ENCODE measurements at regions not wholly inside any gene's neighbourhood (a gene's known extent, or its start where the extent isn't known, plus 50 kb on each side); places are given as distances from the start of the nearest gene placed in this dataset.

GRCh38 chr6:43951756-43952675 lies 175.2 kb downstream of the MRPL14 start:
- peak; percentile 31 for DNase-seq (ENCODE audit: low spot score)
- TF ChIP-seq NONO (IDR thresholded peaks at IDR 0.05) (no peak), NONO (CRISPR knock-in tag; conservative IDR thresholded peaks at IDR 0.05) (0 out of 2 replicates have a peak, but pooled peaks have one; percentile 11), ZNF614 (CRISPR knock-in tag; IDR thresholded peaks at IDR 0.05; ENCODE audit: borderline replicate concordance) (0 out of 2 replicates have a peak, but pooled peaks have one; percentile 11), STAG1 (CRISPR knock-in tag; IDR thresholded peaks at IDR 0.05) (peak; percentile 35; the same call in 1 of the 2 replicates), MAX (IDR thresholded peaks at IDR 0.05) (0 out of 2 replicates have a peak, but pooled peaks have one; percentile 3), MED1 (CRISPR knock-in tag; IDR thresholded peaks at IDR 0.05) (no peak), ZMYM4 (CRISPR knock-in tag; IDR thresholded peaks at IDR 0.05) (no peak), ZNF646 (CRISPR knock-in tag; IDR thresholded peaks at IDR 0.05) (peak; percentile 73; the same call in 1 of the 2 replicates), ZEB1 (IDR thresholded peaks at IDR 0.05; ENCODE audit: insufficient replicate concordance, low read depth) (peak; percentile 1), SRSF9 (IDR thresholded peaks at IDR 0.05; ENCODE audit: borderline replicate concordance, insufficient read depth, low read depth, low read length, poor library complexity, severe bottlenecking) (no peak), IRF1 (CRISPR knock-in tag; IDR thresholded peaks at IDR 0.05; ENCODE audit: low read depth) (0 out of 2 replicates have a peak, but pooled peaks have one; percentile 21), SRSF1 (optimal IDR thresholded peaks at IDR 0.05; ENCODE audit: low read depth, low read length) (peak; percentile 5), LCORL (IDR thresholded peaks at IDR 0.05) (no peak), LCORL (CRISPR knock-in tag; IDR thresholded peaks at IDR 0.05) (peak; percentile 9; the same call in 1 of the 2 replicates), SMC3 (IDR thresholded peaks at IDR 0.05; ENCODE audit: low read length) (0 out of 2 replicates have a peak, but pooled peaks have one; percentile 15), HES4 (CRISPR knock-in tag; IDR thresholded peaks at IDR 0.05; ENCODE audit: borderline replicate concordance) (0 out of 2 replicates have a peak, but pooled peaks have one; percentile 34)

More at GRCh38 chr6:43951756-43952675, 175.2 kb downstream of the MRPL14 start:
- H2AFZ ChIP-seq (ENCODE audit: low read length) = no peak overlapping the region
- peaks cover 71% of the 10 kb centered on the region for H3K4me1 ChIP-seq (ENCODE audit: insufficient read depth, low read length)
- H4K20me1 ChIP-seq (ENCODE audit: insufficient read depth, low read length) = no peaks in the 10 kb centered on the region
- H3K27me3 ChIP-seq (ENCODE audit: control insufficient read depth in 1 of 2, insufficient read depth in 2 of 2, low read length in 2 of 2) = no peaks in the 10 kb centered on the region; a peak in 1 of 5 replicates
- peak overlapping the region; percentile 50; the same call in 1 of the 2 replicates for H3K4me2 ChIP-seq (ENCODE audit: low read depth, low read length)
- H3K27ac ChIP-seq (ENCODE audit: extremely low read length, insufficient read depth, low read length) = no peak overlapping the region
- intact Hi-C loops (cut with micrococcal nuclease; ENCODE audit: unreplicated experiment) (loop anchor here (1.0 to 5.0 kb wide), 8 partner anchors 40 to 285 kb away; no protein-coding TSS in a partner anchor), in situ Hi-C loops (cut with HindIII; ENCODE audit: extremely low pct_ligation_motif_present, low pct_unique_long_range_greater_than_20kb) (loop anchor here (5.0 to 10.0 kb wide), 4 partner anchors 100 to 230 kb away; partner anchors contain the start of gene VEGFA)
- CTCF ChIA-PET (ENCODE audit: low intra/inter-chr PET ratio, low total read pairs) = interaction anchor here (0.8 to 4.7 kb wide), 13 partner anchors 93 to 228 kb away, joined by 3 to 44 read pairs (median 4); partner anchors contain the start of gene VEGFA
- H3K9ac ChIP-seq (ENCODE audit: insufficient read depth, low read depth, low read length) = no peak overlapping the region
- POLR2A ChIA-PET = interaction anchor here (1.0 to 7.7 kb wide), 3 partner anchors 25 to 183 kb away, joined by 3 to 59 read pairs (median 3); partner anchors contain the start of gene VEGFA
- H3K79me2 ChIP-seq (ENCODE audit: insufficient read depth, low read length) = no peaks in the 10 kb centered on the region
- H3K4me3 ChIP-seq (replicated peaks in 1 of 3; ENCODE audit: insufficient read depth in 1 of 3, low read depth in 2 of 3, low read length in 3 of 3) = peak overlapping the region in 1 of 3 experiments; percentile 20; a peak in 1 of 6 replicates
- H3K9me3 ChIP-seq (ENCODE audit: low read length) = 0 out of 2 replicates have a peak, but pooled peaks cover 3% of the 10 kb centered on the region
- no peaks in the 10 kb centered on the region for H3K36me3 ChIP-seq (replicated peaks in 1 of 2; ENCODE audit: control insufficient read depth in 1 of 2, insufficient read depth in 2 of 2, low read length in 2 of 2)
- no TSS peak for BruUV-seq (replicated peaks)
- peak; percentile 53 for ATAC-seq
- no peak for FAIRE-seq
- WGBS (ENCODE audit: low lambda C conversion rate) = 34% methylated on average over 8 of the region's 8 CpGs
